GM19025 (cell line): ENCODE measurements at regions not wholly inside any gene's neighbourhood (a gene's known extent, or its start where the extent isn't known, plus 50 kb on each side); places are given as distances from the start of the nearest gene placed in this dataset.

Experiments
- ATAC-seq: cut with Tn5 transposase; IDR thresholded peaks from one replicate; pipeline ENCODE4 v1.9.1; 2021; ENCODE audit warnings: mild to moderate bottlenecking, low read depth, moderate library complexity; ENCODE audit not compliant: unreplicated experiment

DNA sequence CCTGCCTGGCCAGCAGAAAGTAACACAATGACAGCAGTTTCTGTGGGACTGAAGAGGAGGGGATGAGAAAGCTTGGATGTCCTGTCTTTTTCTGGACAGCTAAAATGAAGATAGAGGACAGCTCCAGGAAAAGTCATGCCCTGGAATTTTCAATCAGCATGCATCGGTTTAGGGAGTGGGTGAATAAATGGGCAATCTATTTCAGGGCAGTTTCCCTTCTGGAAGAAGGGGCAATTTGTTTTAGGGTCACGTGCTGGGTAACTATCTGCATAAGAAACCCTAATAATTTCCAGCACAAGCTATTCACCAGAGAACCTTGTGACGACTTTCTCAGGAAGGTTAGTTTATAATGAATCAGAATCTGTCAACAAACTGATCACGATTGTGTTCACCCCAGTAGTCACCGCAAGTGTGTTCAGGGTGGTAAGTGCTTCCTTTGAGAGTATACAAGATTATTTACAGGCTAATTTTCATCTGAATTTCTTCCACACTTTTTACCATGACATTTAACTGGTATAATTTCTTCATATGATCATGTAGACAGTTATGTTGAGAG is 318.0 kb upstream of the GBE1 start:
- no peak for ATAC-seq

DNA sequence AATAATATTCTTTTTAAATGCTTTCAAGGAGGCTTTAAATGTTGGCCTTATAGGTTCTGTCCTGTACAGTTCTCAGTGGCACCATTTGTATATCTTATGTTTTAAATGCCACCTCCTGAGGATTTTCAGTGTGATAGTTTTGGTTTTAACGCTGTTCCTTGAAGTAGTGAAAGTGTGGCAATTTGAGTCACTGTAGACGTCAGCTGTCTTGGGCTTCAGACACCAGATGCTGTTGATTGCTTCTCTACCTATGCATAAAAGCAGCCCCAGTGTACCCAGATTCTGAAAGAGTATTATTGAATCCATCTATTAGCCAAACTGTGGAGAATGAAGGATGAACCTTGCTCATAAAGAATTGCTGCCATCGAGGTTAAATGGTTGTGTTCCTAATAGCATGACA is 316.8 kb upstream of the GBE1 start:
- ATAC-seq, result no peak

- ATAC-seq, result no peak
Measured at GRCh38 chr3:82067420-82067819, 306.0 kb upstream of the GBE1 start.

- no peak for ATAC-seq
Measured at GRCh38 chr3:82058809-82059208, 297.4 kb upstream of the GBE1 start.

DNA sequence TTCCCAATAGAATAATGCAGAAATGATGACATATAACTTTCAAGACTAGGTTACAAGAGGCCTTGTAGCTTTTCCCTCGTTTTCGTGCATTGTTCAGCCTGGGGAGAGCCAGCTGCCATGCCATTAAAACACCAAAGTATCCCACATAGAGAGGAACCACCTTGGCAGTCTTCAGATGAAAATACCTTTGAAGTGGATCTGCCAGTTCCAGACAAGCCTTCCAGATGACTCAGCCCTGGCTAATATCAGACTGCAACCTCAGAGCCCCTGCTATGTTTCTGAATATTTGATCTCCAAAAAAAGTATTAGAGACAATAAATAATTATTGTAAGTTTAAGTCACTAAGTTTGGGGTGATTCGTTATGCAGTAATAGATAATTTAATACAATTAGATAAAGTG is 294.3 kb upstream of the GBE1 start:
- no peak for ATAC-seq

DNA sequence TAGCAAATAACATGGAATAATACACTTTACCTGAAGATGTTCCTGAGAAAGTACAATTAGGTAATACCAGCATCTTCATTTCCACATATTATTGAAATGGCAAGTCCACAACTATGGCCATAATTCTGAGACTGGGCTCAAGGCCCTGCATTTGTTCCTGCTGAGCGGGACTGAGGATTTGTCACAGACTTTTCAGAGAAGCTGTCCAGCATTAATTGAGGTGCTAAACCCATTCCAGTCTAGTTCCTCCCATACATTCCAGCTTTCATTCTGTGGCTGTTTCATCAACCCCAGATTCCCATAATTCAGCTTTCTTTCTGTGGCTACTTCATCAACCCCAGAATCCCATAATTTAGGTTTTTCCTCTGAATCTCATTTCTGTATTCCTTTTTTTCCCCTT is 293.4 kb upstream of the GBE1 start:
- no peak for ATAC-seq

DNA sequence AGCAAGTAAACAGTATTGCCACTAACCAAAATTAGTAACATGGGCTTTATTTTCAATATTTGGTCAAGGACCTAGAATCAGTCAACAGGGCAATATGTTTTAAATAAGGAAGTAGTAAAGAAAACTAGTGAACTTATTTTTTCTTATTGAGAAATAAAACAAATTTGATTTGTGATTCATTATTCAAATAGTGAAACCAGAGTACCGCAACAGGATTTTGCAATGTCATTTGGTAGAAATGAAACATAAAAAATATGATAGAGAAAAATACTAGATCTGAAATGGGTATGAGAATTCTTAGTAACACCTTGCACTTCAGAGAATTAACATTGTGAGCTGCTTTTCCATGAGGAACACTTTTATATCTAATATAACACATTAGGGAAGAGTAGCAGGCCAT is 291.8 kb upstream of the GBE1 start:
- ATAC-seq, result no peak

DNA sequence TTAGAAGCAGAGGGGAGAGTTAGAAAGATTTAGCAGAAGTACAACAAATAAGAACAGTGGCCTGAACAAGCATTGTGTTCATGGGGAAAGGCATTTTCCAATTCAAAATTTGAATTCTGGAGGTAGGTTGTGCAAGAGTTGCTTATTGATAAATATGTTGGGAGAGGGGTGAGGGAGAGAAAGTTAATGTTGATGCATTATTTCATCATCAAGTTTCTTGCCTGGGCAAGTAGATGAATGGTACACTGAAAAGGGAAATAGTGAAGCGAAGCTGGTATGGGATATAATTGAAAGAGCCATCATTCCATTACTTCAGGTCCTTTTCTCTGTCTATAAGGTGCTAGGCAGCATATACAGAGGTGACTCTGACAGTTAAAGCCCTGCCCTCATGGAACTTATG is 288.9 kb upstream of the GBE1 start:
- ATAC-seq, result no peak

- no peak for ATAC-seq
Measured at GRCh38 chr3:82048711-82049110, 287.3 kb upstream of the GBE1 start.

GRCh38 chr3:82044930-82045705 is 283.7 kb upstream of the GBE1 start:
- ATAC-seq, result no peak

GRCh38 chr3:82038556-82038955 is 277.1 kb upstream of the GBE1 start:
- no peak for ATAC-seq

- no peak for ATAC-seq
Measured at GRCh38 chr3:82033186-82033585, 271.7 kb upstream of the GBE1 start.

GRCh38 chr3:82031596-82031995 is 270.2 kb upstream of the GBE1 start:
- no peak for ATAC-seq

- no peak for ATAC-seq
Measured at GRCh38 chr3:82030916-82031315, 269.5 kb upstream of the GBE1 start.

GRCh38 chr3:82022836-82023235 is 261.4 kb upstream of the GBE1 start:
- no peak for ATAC-seq

DNA sequence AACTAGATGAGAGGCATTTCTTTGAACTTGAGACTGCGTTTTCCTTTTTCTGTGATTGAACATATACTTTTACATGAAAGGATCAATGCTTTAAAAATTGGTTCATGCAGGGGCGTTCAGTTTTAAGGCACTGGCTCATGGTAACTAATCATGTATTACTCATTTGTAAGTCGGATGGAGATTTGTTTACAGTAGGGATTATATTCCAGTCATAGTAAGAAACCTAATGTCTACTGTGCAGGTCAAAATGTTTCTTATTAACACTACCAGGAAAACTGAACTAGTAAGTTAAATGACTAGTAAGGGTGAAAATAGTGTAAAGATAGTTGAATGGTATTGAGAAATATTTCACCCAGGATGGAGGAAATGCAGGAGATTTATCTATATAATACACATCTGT is 258.8 kb upstream of the GBE1 start:
- ATAC-seq, result no peak

- ATAC-seq, result no peak
Measured at GRCh38 chr3:82015241-82015640, 253.8 kb upstream of the GBE1 start.

DNA sequence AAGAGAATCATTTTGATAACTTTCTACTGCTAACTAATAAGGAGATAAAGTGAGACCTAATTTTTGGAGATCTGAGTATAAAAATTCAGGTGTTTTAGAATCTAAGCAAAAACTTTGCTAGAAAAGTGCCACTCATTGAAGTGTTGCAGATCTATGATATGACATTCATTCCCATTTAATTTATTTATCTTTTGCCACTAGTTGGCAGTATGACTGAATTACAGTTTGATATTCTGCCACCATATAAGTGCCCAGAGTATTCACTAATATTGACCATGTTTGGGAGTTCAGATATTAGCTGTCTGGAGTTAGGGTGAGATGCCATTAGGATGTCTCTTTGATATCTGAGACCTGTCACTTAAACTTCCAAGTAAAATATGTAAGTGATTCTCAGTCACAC is 251.3 kb upstream of the GBE1 start:
- ATAC-seq, result no peak

GRCh38 chr3:82011336-82011735 is 249.9 kb upstream of the GBE1 start:
- ATAC-seq, result no peak

DNA sequence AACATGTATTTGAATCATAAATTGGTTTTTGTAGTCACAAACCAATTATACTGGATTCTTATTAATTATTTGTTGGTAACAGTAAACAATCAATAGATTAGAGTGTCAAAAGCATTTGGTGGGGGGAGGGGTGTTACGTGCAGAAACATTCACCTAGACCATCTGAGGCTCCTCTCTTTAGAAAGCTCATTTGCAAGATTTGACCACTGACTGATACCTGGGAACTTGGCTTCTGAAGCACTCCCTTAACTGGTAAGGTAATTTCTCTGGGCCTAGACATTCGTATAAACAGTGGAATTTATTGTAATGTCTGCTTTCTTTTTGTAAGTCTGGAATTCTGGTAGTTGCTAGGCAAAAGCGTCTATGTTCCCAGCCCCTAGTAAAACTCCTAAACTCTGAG is 243.8 kb upstream of the GBE1 start:
- no peak for ATAC-seq

DNA sequence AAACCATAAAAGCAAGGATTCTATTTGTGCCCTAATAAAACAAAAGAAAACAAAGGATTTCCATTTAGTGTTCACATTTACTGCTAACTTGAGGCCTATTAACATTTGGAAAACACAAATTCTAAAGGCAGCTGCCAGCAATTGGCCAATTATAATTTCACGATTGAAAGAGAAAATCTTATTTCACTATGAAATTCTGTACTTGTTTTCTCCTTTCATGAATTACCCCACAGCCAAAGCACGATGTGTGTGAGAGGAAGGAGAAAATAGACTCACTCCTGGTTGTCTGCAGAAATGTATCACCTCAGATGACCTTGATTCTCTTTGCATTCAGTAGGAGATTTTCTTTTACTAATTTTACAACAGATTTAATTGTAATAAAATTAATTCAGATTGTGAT is 242.8 kb upstream of the GBE1 start:
- ATAC-seq, result no peak

DNA sequence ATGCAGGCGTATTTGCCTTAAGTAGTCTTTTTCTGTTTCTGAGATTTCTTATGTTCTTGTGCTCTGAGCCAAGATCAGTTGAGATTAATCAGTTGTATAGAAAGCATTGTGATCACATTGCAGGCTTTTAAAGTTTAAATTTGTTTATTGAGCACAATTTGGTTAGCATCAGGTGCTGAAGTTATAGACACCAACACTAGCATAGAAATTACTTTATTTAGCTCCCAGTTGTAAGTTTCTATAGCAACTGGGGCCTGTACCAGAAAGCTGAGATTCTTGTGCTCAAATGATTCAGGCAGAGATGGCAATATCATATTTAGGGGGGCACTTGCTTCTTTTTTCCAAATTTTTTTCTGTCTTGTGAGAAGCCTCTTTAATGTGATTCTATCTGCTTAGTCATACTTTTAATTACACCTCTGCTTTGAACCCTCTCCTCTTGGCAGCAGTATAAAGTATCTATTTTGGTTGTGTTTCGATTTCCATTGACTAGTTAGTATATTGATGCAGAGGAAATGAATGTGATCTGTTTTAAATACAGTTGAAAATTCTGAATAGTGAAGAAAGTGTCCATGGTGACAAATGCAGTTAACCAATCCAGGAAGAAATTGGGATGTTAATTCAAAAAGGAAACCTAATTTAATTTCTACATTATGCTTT is 241.7 kb upstream of the GBE1 start:
- ATAC-seq, result no peak
